Activated T-cell treated with anti-CD3 and anti-CD28 coated beads, Interleukin-2, amount 50 U/mL, for 24 hours (primary cell): ENCODE measurements at regions not wholly inside any gene's neighbourhood (a gene's known extent, or its start where the extent isn't known, plus 50 kb on each side); places are given as distances from the start of the nearest gene placed in this dataset.

ENCODE experiments used
- DNase-seq: peaks from one replicate; pipeline ENCODE4 v3.0.0-alpha.2; 2020
- H3K27ac Mint-ChIP-seq: 2 replicates; pipeline ENCODE4 v1.8.0; 2020; ENCODE audit warnings: mild to moderate bottlenecking, mixed read lengths
- H3K27me3 Mint-ChIP-seq: 2 replicates; pipeline ENCODE4 v1.8.0; 2020; ENCODE audit warnings: mixed read lengths
- H3K36me3 Mint-ChIP-seq: 2 replicates; pipeline ENCODE4 v1.8.0; 2020; ENCODE audit warnings: low read depth, mixed read lengths
- H3K4me1 Mint-ChIP-seq: 2 replicates; pipeline ENCODE4 v1.8.0; 2020; ENCODE audit warnings: low read depth, mixed read lengths
- H3K4me3 Mint-ChIP-seq: 2 replicates; pipeline ENCODE4 v1.8.0; 2020; ENCODE audit warnings: mild to moderate bottlenecking, moderate library complexity, mixed read lengths
- H3K9me3 Mint-ChIP-seq: 2 replicates; pipeline ENCODE4 v1.8.0; 2020; ENCODE audit warnings: mixed read lengths

DNA sequence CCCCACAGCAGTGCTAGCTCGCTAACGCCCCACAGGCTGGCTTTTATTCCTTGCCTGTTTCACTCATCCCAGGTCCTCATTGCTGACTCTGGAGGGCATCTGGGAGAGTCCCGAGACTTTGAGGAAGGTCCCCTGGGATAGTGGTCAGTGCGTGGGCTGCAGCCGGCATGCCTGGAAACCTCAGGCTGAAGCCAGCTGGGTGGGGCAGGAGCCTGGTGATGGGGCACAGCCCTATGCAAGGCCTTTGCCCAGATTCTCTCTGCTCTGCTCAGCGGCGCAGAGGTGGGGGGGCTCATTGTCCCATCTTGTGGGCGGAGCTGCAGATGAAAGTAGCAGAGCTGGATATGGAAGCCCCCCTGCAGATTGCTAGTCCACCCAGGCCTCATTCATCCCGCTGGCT is 55.7 kb upstream of the SMAD6 start:
- Mint-ChIP-seq H3K4me3 (no peak overlapping the region), H3K4me1 (no peaks in the 10 kb centered on the region), H3K27ac (no peak overlapping the region), H3K36me3 (no peaks in the 10 kb centered on the region), H3K27me3 (no peaks in the 10 kb centered on the region), H3K9me3 (no peaks in the 10 kb centered on the region)
- DNase-seq: no peak

DNA sequence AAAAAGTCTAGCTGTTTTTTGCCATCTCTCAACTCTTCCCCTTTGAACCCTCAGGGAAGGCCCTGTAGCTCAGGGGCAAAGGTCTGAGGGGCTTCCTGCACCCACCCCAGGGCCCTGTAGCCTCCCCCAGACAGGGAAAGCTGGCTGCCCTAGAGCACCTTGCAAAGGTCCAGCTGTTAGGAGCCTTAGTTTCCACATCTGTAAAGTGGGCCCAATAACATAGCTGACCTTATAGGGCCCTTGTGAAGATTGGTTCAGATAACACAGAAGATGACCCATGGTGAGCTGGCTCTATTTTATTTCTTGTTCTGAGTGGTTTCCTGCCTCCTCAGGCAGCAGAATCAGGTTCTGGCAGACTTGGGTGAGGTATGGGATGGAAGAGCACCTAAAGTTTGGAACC is 55.2 kb upstream of the SMAD6 start:
- Mint-ChIP-seq H3K27me3 (no peaks in the 10 kb centered on the region), H3K4me3 (no peak overlapping the region), H3K9me3 (no peaks in the 10 kb centered on the region), H3K4me1 (no peaks in the 10 kb centered on the region), H3K36me3 (no peaks in the 10 kb centered on the region), H3K27ac (no peak overlapping the region)
- DNase-seq: no peak

DNA sequence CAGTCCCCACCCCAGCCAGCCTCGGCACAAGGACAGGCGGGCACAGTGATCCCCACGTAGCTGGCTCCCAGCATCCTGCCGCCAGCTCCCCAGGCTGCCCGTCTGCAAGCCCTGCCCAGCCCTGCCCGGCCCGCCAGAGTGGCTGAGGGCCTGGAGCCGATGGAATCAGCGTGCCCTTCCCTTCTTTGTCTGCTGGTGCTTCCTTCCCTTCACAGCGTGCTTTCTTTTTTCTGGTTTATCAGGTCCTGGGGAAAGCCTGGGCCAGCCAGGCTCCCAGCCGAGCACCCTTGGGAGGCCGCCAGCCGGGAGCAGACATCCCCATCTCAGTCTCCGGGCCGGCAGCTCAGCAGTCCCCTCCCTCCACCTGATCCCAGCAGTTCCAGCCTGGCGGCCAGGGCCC is 54.7 kb upstream of the SMAD6 start:
- H3K9me3 Mint-ChIP-seq: no peaks in the 10 kb centered on the region
- H3K36me3 Mint-ChIP-seq: no peaks in the 10 kb centered on the region
- DNase-seq: no peak
- H3K27me3 Mint-ChIP-seq: no peaks in the 10 kb centered on the region
- no peaks in the 10 kb centered on the region for H3K4me1 Mint-ChIP-seq
- no peak overlapping the region for H3K27ac Mint-ChIP-seq
- no peak overlapping the region for H3K4me3 Mint-ChIP-seq

DNA sequence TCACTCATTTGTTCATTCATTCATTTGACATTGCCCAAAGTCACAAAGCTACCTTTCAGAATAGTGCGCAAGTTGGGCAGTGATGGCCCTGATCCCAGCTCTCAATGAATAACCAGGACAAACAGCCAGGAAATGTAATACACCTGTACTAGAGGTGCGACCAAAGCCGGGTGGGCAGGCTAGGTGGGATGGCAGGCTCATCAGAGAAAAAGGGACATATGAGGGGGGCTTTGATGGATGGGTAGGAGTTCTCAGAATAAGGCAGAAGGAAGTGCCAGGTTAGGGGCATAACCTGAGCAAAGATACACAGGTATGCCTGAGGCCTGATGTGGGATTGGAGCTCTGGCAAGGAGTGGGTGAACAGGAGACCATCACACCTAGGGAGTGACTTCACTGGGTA is 53.4 kb upstream of the SMAD6 start:
- H3K36me3 Mint-ChIP-seq: no peaks in the 10 kb centered on the region
- H3K27me3 Mint-ChIP-seq: no peaks in the 10 kb centered on the region
- H3K4me1 Mint-ChIP-seq: no peaks in the 10 kb centered on the region
- H3K27ac Mint-ChIP-seq: no peak overlapping the region
- H3K9me3 Mint-ChIP-seq: no peaks in the 10 kb centered on the region
- DNase-seq: no peak
- no peak overlapping the region for H3K4me3 Mint-ChIP-seq

DNA sequence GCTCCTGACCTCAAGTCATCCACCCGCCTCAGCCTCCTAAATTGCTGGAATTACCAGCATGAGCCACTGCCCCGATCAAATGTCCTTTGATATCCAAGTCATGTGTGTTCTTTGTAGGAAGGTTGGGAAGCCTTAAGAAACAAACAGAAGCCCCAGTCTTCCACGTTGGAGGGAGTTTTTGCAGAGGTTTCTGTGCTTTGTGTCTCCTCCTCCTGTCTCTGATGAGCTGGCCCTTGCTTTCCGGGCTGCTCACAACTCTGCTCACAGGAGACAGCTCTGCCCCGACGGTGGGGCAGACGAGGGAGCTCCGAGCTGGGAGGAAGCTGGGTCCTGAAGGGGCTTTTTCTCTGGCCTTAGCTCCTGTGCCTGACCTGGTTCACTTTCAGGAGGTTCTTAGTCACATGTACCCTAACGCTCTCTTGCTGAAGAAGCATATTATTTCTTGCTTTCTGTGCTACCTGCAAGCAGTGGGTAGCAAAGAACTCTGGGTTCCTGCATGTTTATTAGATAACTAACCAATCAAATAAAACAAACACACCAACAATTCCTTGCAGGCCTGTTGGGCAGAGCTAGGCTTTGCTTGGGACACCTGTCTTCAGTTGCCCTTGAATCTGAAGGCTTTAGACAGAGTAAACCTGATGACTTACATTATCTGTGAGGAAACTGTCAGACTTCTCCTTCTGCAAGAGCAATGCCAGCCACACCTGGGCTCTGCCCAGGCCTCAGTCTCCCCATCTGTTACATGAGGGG is 52.6 kb upstream of the SMAD6 start:
- no peaks in the 10 kb centered on the region for H3K9me3 Mint-ChIP-seq
- H3K4me1 Mint-ChIP-seq: no peaks in the 10 kb centered on the region
- no peaks in the 10 kb centered on the region for H3K27me3 Mint-ChIP-seq
- no peak overlapping the region for H3K27ac Mint-ChIP-seq
- DNase-seq: no peak
- H3K36me3 Mint-ChIP-seq: no peaks in the 10 kb centered on the region
- H3K4me3 Mint-ChIP-seq: no peak overlapping the region

DNA sequence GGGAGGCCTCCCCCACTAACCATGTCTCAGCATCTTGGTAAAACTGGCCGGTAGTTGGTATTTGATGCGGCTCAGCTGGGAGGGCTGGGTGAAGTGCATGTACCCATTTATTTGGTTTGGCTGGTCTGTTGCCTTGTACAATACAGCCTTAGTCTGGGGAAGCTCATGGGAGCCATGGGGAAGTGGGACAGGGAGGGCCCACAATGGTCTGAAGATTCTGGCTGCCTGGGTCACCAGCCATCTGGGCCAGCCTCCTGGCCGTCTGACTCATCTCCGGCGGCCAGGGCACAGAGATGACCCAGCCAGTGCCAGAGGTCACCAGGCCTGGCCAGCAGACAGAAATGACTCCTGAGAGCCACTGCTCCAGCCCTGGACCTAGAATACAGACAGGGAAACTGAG is 51.6 kb upstream of the SMAD6 start:
- no peak overlapping the region for H3K4me3 Mint-ChIP-seq
- DNase-seq: no peak
- H3K36me3 Mint-ChIP-seq: no peaks in the 10 kb centered on the region
- H3K27ac Mint-ChIP-seq: no peak overlapping the region
- no peaks in the 10 kb centered on the region for H3K4me1 Mint-ChIP-seq
- no peaks in the 10 kb centered on the region for H3K9me3 Mint-ChIP-seq
- H3K27me3 Mint-ChIP-seq: no peaks in the 10 kb centered on the region

DNA sequence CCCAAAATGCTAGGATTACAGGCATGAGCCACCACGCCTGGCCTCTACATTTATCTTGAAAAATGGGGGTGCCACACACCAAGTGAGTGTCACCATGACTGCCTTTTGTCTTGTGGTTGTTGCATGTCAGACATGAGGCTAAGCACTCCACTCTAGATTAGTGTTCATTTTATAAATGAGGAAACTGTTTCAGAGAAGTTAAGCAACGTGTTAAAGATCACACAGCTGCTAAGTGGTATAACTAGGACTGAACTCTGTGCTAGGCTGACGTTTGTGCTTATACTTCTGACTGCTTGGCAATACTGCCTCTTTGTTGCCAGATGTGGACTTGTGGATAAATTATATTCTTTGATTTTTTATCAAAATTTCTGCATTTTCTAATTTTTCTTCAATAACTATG is 50.8 kb upstream of the SMAD6 start:
- H3K9me3 Mint-ChIP-seq: no peaks in the 10 kb centered on the region
- no peak overlapping the region for H3K4me3 Mint-ChIP-seq
- H3K27ac Mint-ChIP-seq: no peak overlapping the region
- H3K27me3 Mint-ChIP-seq: no peaks in the 10 kb centered on the region
- H3K4me1 Mint-ChIP-seq: no peaks in the 10 kb centered on the region
- no peak for DNase-seq
- no peaks in the 10 kb centered on the region for H3K36me3 Mint-ChIP-seq

DNA sequence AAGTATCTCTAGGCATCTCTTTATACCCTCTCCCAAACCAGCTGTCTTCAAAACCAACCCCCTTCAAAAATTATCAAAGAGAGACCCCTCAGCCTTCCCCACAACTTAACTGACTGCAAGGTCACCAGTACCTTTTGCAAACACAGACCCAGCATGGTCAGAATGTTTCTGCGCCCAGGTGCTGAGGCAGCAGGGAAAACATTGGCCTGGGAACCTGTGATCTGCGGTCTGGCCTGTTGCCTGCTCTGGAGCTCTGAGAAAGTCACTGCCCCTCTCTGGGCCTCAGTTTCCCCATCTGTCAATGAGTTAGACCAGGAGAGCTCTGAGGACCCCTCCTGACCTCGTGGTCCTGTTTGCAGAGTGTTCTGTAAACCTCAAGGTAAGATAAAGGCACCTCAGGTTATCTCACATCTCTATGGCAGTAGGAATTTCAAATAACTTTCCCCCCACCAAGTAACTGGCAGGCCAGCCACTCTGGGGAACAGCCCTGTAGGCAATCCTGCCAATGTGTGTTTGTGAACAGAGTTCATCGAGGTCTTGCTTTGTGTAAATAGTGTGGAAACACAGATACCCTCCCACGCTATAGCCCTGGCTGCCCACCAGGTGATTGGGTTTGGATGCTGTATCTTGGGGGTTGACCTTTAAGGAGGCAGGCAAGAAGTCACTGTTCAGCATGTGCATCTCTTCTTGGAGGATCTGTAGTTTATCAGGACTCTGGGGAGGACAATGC is 50.0 kb upstream of the SMAD6 start:
- Mint-ChIP-seq H3K4me3 (no peak overlapping the region), H3K9me3 (no peaks in the 10 kb centered on the region), H3K27ac (no peak overlapping the region), H3K27me3 (no peaks in the 10 kb centered on the region), H3K36me3 (no peaks in the 10 kb centered on the region), H3K4me1 (no peaks in the 10 kb centered on the region)
- no peak for DNase-seq
